ENCODE measurements at regions not wholly inside any gene's neighbourhood (a gene's known extent, or its start where the extent isn't known, plus 50 kb on each side); places are given as distances from the start of the nearest gene placed in this dataset.

DNA sequence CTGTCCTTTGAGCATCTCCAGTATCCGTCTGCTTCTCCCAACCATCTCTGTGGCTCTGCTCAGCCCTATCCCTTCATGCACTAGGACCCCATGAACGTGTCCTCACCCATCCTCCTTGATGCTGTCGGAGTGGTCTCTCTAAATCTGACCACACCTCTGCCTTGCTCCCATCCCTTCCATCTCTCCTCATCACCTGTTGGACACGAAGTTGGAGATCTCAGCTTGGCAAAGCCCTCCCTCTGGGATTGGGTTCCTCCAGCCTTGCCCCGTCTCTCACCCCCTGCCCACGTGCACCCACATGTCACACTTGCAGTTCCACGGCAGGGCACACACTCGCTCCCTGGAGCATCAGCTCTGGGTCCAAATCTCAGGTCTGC is 135.7 kb downstream of the ACTL8 start:
- Histone ChIP-seq H3K4me3 (replicated peaks; ENCODE audit: insufficient read depth, low read length) (no peak overlapping the region), H3K27ac (replicated peaks) (no peak overlapping the region), H3K27me3 (ENCODE audit: insufficient read depth, poor library complexity, severe bottlenecking) (no peaks in the 10 kb centered on the region)
- TF ChIP-seq SPI1 (IDR thresholded peaks at IDR 0.05; ENCODE audit: borderline replicate concordance, low read depth) (no peak), POLR2AphosphoS5 (IDR thresholded peaks at IDR 0.05; ENCODE audit: low read depth) (no peak), GABPA (IDR thresholded peaks at IDR 0.05; ENCODE audit: low read depth) (no peak)
- TF ChIP-seq, protein P1, sequence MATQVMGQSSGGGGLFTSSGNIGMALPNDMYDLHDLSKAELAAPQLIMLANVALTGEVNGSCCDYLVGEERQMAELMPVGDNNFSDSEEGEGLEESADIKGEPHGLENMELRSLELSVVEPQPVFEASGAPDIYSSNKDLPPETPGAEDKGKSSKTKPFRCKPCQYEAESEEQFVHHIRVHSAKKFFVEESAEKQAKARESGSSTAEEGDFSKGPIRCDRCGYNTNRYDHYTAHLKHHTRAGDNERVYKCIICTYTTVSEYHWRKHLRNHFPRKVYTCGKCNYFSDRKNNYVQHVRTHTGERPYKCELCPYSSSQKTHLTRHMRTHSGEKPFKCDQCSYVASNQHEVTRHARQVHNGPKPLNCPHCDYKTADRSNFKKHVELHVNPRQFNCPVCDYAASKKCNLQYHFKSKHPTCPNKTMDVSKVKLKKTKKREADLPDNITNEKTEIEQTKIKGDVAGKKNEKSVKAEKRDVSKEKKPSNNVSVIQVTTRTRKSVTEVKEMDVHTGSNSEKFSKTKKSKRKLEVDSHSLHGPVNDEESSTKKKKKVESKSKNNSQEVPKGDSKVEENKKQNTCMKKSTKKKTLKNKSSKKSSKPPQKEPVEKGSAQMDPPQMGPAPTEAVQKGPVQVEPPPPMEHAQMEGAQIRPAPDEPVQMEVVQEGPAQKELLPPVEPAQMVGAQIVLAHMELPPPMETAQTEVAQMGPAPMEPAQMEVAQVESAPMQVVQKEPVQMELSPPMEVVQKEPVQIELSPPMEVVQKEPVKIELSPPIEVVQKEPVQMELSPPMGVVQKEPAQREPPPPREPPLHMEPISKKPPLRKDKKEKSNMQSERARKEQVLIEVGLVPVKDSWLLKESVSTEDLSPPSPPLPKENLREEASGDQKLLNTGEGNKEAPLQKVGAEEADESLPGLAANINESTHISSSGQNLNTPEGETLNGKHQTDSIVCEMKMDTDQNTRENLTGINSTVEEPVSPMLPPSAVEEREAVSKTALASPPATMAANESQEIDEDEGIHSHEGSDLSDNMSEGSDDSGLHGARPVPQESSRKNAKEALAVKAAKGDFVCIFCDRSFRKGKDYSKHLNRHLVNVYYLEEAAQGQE (IDR thresholded peaks at IDR 0.05; ENCODE audit: insufficient replicate concordance, low read depth): no peak
- TF ChIP-seq, protein P2, sequence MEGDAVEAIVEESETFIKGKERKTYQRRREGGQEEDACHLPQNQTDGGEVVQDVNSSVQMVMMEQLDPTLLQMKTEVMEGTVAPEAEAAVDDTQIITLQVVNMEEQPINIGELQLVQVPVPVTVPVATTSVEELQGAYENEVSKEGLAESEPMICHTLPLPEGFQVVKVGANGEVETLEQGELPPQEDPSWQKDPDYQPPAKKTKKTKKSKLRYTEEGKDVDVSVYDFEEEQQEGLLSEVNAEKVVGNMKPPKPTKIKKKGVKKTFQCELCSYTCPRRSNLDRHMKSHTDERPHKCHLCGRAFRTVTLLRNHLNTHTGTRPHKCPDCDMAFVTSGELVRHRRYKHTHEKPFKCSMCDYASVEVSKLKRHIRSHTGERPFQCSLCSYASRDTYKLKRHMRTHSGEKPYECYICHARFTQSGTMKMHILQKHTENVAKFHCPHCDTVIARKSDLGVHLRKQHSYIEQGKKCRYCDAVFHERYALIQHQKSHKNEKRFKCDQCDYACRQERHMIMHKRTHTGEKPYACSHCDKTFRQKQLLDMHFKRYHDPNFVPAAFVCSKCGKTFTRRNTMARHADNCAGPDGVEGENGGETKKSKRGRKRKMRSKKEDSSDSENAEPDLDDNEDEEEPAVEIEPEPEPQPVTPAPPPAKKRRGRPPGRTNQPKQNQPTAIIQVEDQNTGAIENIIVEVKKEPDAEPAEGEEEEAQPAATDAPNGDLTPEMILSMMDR (IDR thresholded peaks at IDR 0.05; ENCODE audit: insufficient read depth, low read length): no peak
- no peak for DNase-seq (ENCODE audit: low read depth in 1 of 2, low spot score in 1 of 2)

DNA sequence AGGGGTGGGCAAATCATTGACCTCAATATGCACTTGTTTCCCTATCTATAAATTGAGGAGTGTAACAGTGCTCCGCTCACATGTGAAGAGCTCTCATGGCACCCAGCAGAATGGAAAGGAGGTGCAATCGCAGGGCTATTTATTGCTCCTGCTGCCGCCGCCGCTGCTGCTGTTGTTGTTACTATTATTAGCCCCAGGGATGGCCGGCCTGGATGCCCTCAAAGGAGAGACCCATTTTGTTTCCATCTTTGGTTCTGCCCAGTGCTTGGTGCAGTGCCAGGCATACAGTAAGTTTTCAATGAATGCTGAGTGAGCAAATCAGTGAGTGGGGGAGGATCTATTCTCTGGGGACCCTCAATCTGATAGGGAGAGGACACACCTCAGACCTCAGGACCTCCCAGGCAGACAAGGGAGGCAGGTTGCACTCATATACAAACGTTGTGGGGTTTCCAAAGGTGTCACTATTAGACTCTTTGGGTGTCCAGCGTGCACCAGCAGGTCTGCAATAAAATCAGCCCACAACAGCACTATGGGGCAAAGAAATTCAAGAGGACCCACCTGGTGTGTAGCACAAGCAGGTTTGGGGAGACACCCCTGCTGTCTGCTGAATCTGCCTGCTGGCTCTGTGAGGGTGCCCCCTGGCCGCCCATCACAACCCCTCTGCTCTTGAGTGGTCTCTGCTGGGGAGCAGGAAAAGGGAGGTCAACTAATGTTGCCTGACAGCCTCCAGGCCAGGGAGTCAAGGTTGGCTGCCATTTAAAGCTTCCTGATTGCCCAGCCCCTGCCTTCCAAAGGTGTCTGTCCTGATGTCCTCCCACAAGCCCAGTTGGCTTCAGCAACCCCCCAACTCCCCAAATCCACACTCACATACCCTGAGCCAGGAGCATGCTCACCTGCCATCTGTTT is 136.3 kb downstream of the ACTL8 start:
- TF ChIP-seq GABPA (IDR thresholded peaks at IDR 0.05; ENCODE audit: low read depth) (no peak), SPI1 (IDR thresholded peaks at IDR 0.05; ENCODE audit: borderline replicate concordance, low read depth) (no peak), POLR2AphosphoS5 (IDR thresholded peaks at IDR 0.05; ENCODE audit: low read depth) (no peak)
- TF ChIP-seq, protein P1 (IDR thresholded peaks at IDR 0.05; ENCODE audit: insufficient replicate concordance, low read depth): no peak
- TF ChIP-seq, protein P2 (IDR thresholded peaks at IDR 0.05; ENCODE audit: insufficient read depth, low read length): no peak
- Histone ChIP-seq H3K27ac (replicated peaks) (no peak overlapping the region), H3K4me3 (replicated peaks; ENCODE audit: insufficient read depth, low read length) (no peak overlapping the region), H3K27me3 (ENCODE audit: insufficient read depth, poor library complexity, severe bottlenecking) (no peaks in the 10 kb centered on the region)
- DNase-seq (ENCODE audit: low read depth in 1 of 2, low spot score in 1 of 2): no peak

DNA sequence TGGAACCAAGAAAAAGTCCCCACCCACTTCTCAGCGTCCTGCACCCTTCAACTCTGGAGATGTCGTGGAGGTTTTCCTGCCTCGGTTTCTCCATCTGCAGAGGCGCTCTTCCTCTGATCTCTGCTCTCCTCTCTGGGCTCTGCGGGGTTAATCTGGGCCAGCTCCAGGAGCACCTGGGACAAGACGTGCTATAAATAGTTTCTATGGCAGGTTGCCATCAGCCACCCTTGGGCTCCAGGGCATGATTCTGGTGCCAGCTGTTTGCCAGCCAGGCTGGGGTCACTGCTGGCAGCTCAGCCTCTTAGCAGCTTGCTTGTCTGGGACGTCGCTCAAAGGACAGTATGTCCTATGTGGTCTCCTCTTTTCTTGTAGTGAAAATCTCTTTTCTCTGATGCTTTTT is 137.1 kb downstream of the ACTL8 start:
- no peak overlapping the region for H3K4me3 ChIP-seq (replicated peaks; ENCODE audit: insufficient read depth, low read length)
- H3K27ac ChIP-seq (replicated peaks): no peak overlapping the region
- DNase-seq (ENCODE audit: low read depth in 1 of 2, low spot score in 1 of 2): no peak
- TF ChIP-seq GABPA (IDR thresholded peaks at IDR 0.05; ENCODE audit: low read depth): no peak
- TF ChIP-seq, protein P2 (IDR thresholded peaks at IDR 0.05; ENCODE audit: insufficient read depth, low read length): no peak
- no peak for TF ChIP-seq POLR2AphosphoS5 (IDR thresholded peaks at IDR 0.05; ENCODE audit: low read depth)
- TF ChIP-seq, protein P1 (IDR thresholded peaks at IDR 0.05; ENCODE audit: insufficient replicate concordance, low read depth): no peak
- no peak for TF ChIP-seq SPI1 (IDR thresholded peaks at IDR 0.05; ENCODE audit: borderline replicate concordance, low read depth)
- no peaks in the 10 kb centered on the region for H3K27me3 ChIP-seq (ENCODE audit: insufficient read depth, poor library complexity, severe bottlenecking)
